Testis (tissue), 2 donors: ENCODE measurements at regions not wholly inside any gene's neighbourhood (a gene's known extent, or its start where the extent isn't known, plus 50 kb on each side); places are given as distances from the start of the nearest gene placed in this dataset.
"Not testable (repeated sequence)": the region's sequence is repeated elsewhere in the genome, so short reads cannot be mapped to it uniquely, and the experiment has no call there.

ENCODE experiments used
- DNase-seq: peaks from one replicate; pipeline ENCODE4 v3.0.0-alpha.2; 2019
- H3K27ac ChIP-seq, 2 donors: fragments of 200-600 bp; sonication (generic); one replicate each; pipeline ENCODE4 v1.5.1; 2019
- H3K27me3 ChIP-seq: fragments of 200-600 bp; sonication (generic); one replicate; pipeline ENCODE4 v1.5.1; 2019
- H3K36me3 ChIP-seq: fragments of 200-600 bp; sonication (generic); one replicate; pipeline ENCODE4 v1.5.1; 2017; ENCODE audit warnings: low read depth; ENCODE audit errors: missing control alignments
- H3K4me1 ChIP-seq: fragments of 200-600 bp; sonication (generic); one replicate; pipeline ENCODE4 v1.5.1; 2019
- H3K4me3 ChIP-seq, 2 donors: fragments of 200-600 bp; sonication (generic); one replicate each; pipeline ENCODE4 v1.5.1; 2017 to 2019
- H3K9me3 ChIP-seq: fragments of 200-600 bp; sonication (generic); one replicate; pipeline ENCODE4 v1.5.1; 2017
- POLR2A ChIP-seq: fragments of 450-650 bp; IDR thresholded peaks from one replicate; pipeline ENCODE4 v1.6.1; 2017; ENCODE audit warnings: antibody characterized with exemption, mild to moderate bottlenecking, moderate library complexity
- WGBS, 2 donors: methylation state at CpG; one replicate each; pipeline ENCODE4 v1.1.5; 2018; 5-methylcytosine and 5-hydroxymethylcytosine counted together
- intact Hi-C: fragments of 100-400 bp; cut with DNase I; formaldehyde crosslinking; loops from one replicate; pipeline ENCODE4 v1.15.1; 2023; ENCODE audit warnings: low total_unique reads
- TF ChIP-seq, protein P1 (sequence below), 3 experiments: fragments of 450-650 bp in 2 of 3; fragments of 200-600 bp in 1 of 3; sonication (generic) in 1 of 3; IDR thresholded peaks; one replicate each; pipeline ENCODE4 v1.5.1; 2016 to 2019; ENCODE audit warnings: antibody characterized with exemption in 3 of 3, mild to moderate bottlenecking in 2 of 3, moderate library complexity in 1 of 3

DNA sequence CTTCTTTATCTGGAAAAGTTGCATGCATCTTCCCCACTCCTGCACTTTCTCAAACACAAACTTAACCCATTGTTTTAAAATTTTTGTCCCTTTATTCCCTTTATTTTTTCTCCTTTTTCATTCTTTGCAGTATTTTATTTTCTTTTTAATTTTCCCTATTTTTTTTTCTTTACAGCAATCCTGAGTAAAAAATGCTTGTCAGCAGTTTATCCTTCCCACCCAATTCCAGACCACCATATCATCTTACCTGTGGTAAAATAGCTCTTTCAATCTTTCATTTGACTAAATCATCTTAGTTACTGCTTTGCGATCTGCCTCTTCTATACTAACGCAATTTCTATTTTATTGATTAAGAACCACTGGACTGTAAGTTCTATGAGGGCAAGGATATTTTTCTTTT lies 450.5 kb downstream of the KLHL4 start:
- Histone ChIP-seq H3K4me1 (no peaks in the 10 kb centered on the region), H3K36me3 (no peaks in the 10 kb centered on the region), H3K27ac (no peak overlapping the region), H3K9me3 (no peaks in the 10 kb centered on the region), H3K27me3 (no peaks in the 10 kb centered on the region), H3K4me3 (no peak overlapping the region)
- 82 to 96% methylated on average over 2 of the region's 2 CpGs for WGBS, 2 donors
- TF ChIP-seq, protein P1, sequence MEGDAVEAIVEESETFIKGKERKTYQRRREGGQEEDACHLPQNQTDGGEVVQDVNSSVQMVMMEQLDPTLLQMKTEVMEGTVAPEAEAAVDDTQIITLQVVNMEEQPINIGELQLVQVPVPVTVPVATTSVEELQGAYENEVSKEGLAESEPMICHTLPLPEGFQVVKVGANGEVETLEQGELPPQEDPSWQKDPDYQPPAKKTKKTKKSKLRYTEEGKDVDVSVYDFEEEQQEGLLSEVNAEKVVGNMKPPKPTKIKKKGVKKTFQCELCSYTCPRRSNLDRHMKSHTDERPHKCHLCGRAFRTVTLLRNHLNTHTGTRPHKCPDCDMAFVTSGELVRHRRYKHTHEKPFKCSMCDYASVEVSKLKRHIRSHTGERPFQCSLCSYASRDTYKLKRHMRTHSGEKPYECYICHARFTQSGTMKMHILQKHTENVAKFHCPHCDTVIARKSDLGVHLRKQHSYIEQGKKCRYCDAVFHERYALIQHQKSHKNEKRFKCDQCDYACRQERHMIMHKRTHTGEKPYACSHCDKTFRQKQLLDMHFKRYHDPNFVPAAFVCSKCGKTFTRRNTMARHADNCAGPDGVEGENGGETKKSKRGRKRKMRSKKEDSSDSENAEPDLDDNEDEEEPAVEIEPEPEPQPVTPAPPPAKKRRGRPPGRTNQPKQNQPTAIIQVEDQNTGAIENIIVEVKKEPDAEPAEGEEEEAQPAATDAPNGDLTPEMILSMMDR (IDR thresholded peaks at IDR 0.05): no peak
- no peak for TF ChIP-seq POLR2A
- intact Hi-C loops: no loop called here
- DNase-seq: no peak

- H3K27ac ChIP-seq, H3K9me3 ChIP-seq, intact Hi-C loops, DNase-seq, H3K27me3 ChIP-seq, H3K36me3 ChIP-seq, H3K4me3 ChIP-seq, H3K4me1 ChIP-seq: not testable (repeated sequence)
- 43 to 58% methylated on average over 2 to 6 of the region's 6 CpGs for WGBS, 2 donors
Measured at GRCh38 chrX:87972121-87972520, 454.5 kb downstream of the KLHL4 start.

- H3K4me1 ChIP-seq: no peaks in the 10 kb centered on the region
- no peaks in the 10 kb centered on the region for H3K36me3 ChIP-seq
- DNase-seq: no peak
- H3K27me3 ChIP-seq: no peaks in the 10 kb centered on the region
- 92 to 96% methylated on average over 1 of the region's 1 CpG for WGBS, 2 donors
- H3K9me3 ChIP-seq: no peaks in the 10 kb centered on the region
- no peak overlapping the region for H3K4me3 ChIP-seq
- intact Hi-C loops: no loop called here
- TF ChIP-seq, protein P1 (IDR thresholded peaks at IDR 0.05): no peak
- TF ChIP-seq POLR2A: no peak
- no peak overlapping the region for H3K27ac ChIP-seq
Measured at GRCh38 chrX:87975365-87975764, 457.8 kb downstream of the KLHL4 start.

GRCh38 chrX:88007873-88008272 lies 490.3 kb downstream of the KLHL4 start:
- H3K4me1 ChIP-seq, DNase-seq, H3K9me3 ChIP-seq, H3K36me3 ChIP-seq, H3K27me3 ChIP-seq, intact Hi-C loops, H3K4me3 ChIP-seq, H3K27ac ChIP-seq: not testable (repeated sequence)
- 82 to 92% methylated on average over 3 of the region's 3 CpGs for WGBS, 2 donors

GRCh38 chrX:88024022-88024421 lies 506.4 kb downstream of the KLHL4 start:
- WGBS, 2 donors: 87 to 90% methylated on average over 3 of the region's 3 CpGs
- no peak for DNase-seq
- TF ChIP-seq POLR2A: no peak
- TF ChIP-seq, protein P1 (IDR thresholded peaks at IDR 0.05): no peak

DNA sequence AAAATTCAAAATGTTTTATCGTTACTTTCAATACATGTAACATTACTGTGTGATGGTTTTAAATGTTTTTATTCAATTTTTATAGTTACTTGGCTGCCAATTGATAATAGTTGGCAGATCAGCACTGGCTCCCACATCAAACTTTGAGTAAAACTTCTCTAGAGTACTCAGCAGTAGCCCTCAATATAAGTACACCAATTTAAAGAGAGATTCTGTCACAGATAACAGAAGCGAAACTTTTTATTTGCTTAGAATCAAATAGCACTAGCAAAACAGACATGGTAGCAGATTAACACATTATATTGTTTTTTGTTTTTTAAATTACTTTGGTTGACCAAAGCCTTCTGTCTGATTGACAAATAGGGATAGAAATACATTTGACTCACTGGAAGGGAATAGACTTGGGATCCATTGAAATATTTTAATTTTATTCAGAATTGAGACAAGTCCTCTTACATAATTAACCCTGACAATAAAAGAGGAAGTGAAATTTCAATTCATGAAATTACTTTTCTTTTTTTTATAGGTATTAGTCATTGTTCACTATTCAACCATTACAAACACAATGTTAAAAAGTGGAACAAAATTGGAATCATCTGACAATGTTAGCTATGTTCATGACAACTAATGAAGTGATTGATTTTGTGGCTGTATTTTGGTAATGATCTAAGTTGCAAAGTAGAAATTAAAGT lies 554.9 kb downstream of the KLHL4 start:
- intact Hi-C loops: no loop called here
- Histone ChIP-seq H3K27ac (no peak overlapping the region), H3K36me3 (no peaks in the 10 kb centered on the region), H3K4me1 (no peaks in the 10 kb centered on the region), H3K27me3 (no peaks in the 10 kb centered on the region), H3K4me3 (no peak overlapping the region), H3K9me3 (no peaks in the 10 kb centered on the region)
- WGBS, 2 donors: 92 to 95% methylated on average over 2 of the region's 2 CpGs
- DNase-seq: no peak
- TF ChIP-seq, protein P1 (IDR thresholded peaks at IDR 0.05): no peak
- no peak for TF ChIP-seq POLR2A

More at GRCh38 chrX:88024022-88024421, 506.4 kb downstream of the KLHL4 start:
- Histone ChIP-seq H3K36me3 (no peaks in the 10 kb centered on the region), H3K4me3 (no peak overlapping the region), H3K27ac (no peak overlapping the region), H3K27me3 (no peaks in the 10 kb centered on the region), H3K9me3 (no peaks in the 10 kb centered on the region), H3K4me1 (no peaks in the 10 kb centered on the region)
- intact Hi-C loops: no loop called here
